ENCODE measurements at regions not wholly inside any gene's neighbourhood (a gene's known extent, or its start where the extent isn't known, plus 50 kb on each side); places are given as distances from the start of the nearest gene placed in this dataset.

DNA sequence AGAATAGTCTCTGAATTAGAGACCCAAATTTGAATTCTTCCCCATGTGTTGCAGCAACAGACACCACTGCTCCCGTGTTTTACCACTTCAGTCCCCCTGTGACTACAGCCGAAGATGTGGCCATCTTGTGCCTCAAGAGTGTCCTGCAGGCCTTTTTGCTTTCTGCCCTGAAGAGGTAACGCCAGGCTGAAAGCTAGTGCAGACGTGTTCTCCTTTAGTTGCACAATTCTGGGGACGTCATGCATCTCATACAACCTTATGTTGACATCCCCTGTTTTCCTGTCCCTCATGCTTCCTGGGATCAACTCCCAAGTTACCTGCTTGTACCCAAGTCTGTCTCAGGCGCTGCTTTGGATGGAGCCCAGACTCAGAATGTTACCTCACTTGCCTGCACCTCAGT is 69.1 kb upstream of the SLC22A23 start:
- no peaks in the 10 kb centered on the region for H3K36me3 ChIP-seq (replicated peaks in 1 of 2; ENCODE audit: control insufficient read depth in 2 of 2, insufficient read depth in 2 of 2, low read length in 2 of 2)
- no CpG with 5 or more reads among the region's 6 CpGs for WGBS, 2 donors (ENCODE audit: extremely low coverage in 2 of 2, insufficient read length in 2 of 2, insufficient replicate concordance in 1 of 2)
- no peak overlapping the region for H4K91ac ChIP-seq (ENCODE audit: low read depth, low read length, poor library complexity)
- H3K4me1 ChIP-seq (ENCODE audit: control insufficient read depth in 2 of 2, insufficient read depth in 1 of 2, low read depth in 1 of 2, low read length in 2 of 2) = peaks cover 2 to 24% of the 10 kb centered on the region in 2 donors
- no peak overlapping the region for H2AFZ ChIP-seq (ENCODE audit: low read length)
- no peak overlapping the region for H2BK15ac ChIP-seq (ENCODE audit: low read length)
- peak overlapping the region; percentile 12 for H3K23ac ChIP-seq (ENCODE audit: low read depth, low read length, poor library complexity)
- no peak overlapping the region for H2AK5ac ChIP-seq (ENCODE audit: low read depth, low read length)
- no peaks in the 10 kb centered on the region for H3K79me1 ChIP-seq (ENCODE audit: low read depth, low read length)
- no peak overlapping the region for H3K14ac ChIP-seq (ENCODE audit: low read length)
- H3K4me2 ChIP-seq (ENCODE audit: insufficient read depth, low read length, poor library complexity, severe bottlenecking) = no peak overlapping the region
- no peak for DNase-seq (ENCODE audit: low spot score)
- no peak overlapping the region for H3K4ac ChIP-seq (ENCODE audit: low read length)
- no peak overlapping the region for H2BK5ac ChIP-seq (ENCODE audit: low read length)
- H2BK12ac ChIP-seq (ENCODE audit: low read length) = no peak overlapping the region
- H3K27me3 ChIP-seq (ENCODE audit: control insufficient read depth in 3 of 3, insufficient read depth in 3 of 3, low read depth in 1 of 3, low read length in 3 of 3) = peaks cover 0 to 3% (median 0%) of the 10 kb centered on the region in 3 experiments
- H4K8ac ChIP-seq (ENCODE audit: low read depth, low read length) = no peak overlapping the region
- H3K4me3 ChIP-seq (ENCODE audit: low read length in 2 of 2) = no peak overlapping the region
- no peak overlapping the region for H3K9ac ChIP-seq (ENCODE audit: low read depth, low read length, poor library complexity)
- no peaks in the 10 kb centered on the region for H3K9me3 ChIP-seq (replicated peaks in 1 of 2; ENCODE audit: control insufficient read depth in 2 of 2, insufficient read depth in 1 of 2, low read depth in 1 of 2, low read length in 2 of 2)
- H3K18ac ChIP-seq (ENCODE audit: low read length) = peak overlapping the region; percentile 32
- H2BK120ac ChIP-seq (ENCODE audit: low read depth, low read length) = no peak overlapping the region
- no peak overlapping the region for H3K27ac ChIP-seq (replicated peaks; ENCODE audit: low read length)

DNA sequence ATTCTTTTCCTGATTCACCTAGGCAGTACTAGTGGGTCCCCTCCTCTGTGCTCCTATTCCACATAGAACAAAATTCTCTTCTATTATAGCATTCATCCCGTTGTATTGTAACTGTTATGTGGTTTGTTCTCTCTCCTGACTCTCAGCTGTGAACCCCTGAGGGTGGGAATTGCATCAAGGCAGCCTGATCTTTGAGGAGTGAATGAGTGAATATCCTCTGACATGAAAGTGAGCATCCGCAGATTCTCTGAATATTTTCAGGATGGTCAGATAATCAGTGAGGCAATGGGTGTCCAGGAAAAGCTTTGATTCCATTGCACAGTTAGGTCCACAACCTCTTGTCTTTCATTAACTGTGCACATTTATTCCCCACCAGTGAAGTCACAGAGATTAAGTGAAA is 67.6 kb upstream of the SLC22A23 start:
- no peaks in the 10 kb centered on the region for H3K27me3 ChIP-seq (ENCODE audit: control insufficient read depth in 3 of 3, insufficient read depth in 3 of 3, low read depth in 1 of 3, low read length in 3 of 3)
- H3K4me3 ChIP-seq (ENCODE audit: low read length in 2 of 2) = no peak overlapping the region
- no peak overlapping the region for H2BK15ac ChIP-seq (ENCODE audit: low read length)
- H2AK5ac ChIP-seq (ENCODE audit: low read depth, low read length) = no peak overlapping the region
- no peak overlapping the region for H4K91ac ChIP-seq (ENCODE audit: low read depth, low read length, poor library complexity)
- no peak overlapping the region for H3K9ac ChIP-seq (ENCODE audit: low read depth, low read length, poor library complexity)
- no peak overlapping the region for H3K27ac ChIP-seq (replicated peaks; ENCODE audit: low read length)
- H3K4me2 ChIP-seq (ENCODE audit: insufficient read depth, low read length, poor library complexity, severe bottlenecking) = no peak overlapping the region
- peaks cover 2 to 24% of the 10 kb centered on the region in 2 donors for H3K4me1 ChIP-seq (ENCODE audit: control insufficient read depth in 2 of 2, insufficient read depth in 1 of 2, low read depth in 1 of 2, low read length in 2 of 2)
- no peak overlapping the region for H2AFZ ChIP-seq (ENCODE audit: low read length)
- no peak overlapping the region for H3K4ac ChIP-seq (ENCODE audit: low read length)
- H3K23ac ChIP-seq (ENCODE audit: low read depth, low read length, poor library complexity) = no peak overlapping the region
- H3K79me1 ChIP-seq (ENCODE audit: low read depth, low read length) = no peaks in the 10 kb centered on the region
- no peak overlapping the region for H2BK5ac ChIP-seq (ENCODE audit: low read length)
- H3K9me3 ChIP-seq (replicated peaks in 1 of 2; ENCODE audit: control insufficient read depth in 2 of 2, insufficient read depth in 1 of 2, low read depth in 1 of 2, low read length in 2 of 2) = peaks cover 2 to 3% of the 10 kb centered on the region in 2 donors
- no peak overlapping the region for H2BK120ac ChIP-seq (ENCODE audit: low read depth, low read length)
- H3K36me3 ChIP-seq (replicated peaks in 1 of 2; ENCODE audit: control insufficient read depth in 2 of 2, insufficient read depth in 2 of 2, low read length in 2 of 2) = no peaks in the 10 kb centered on the region
- WGBS, 2 donors (ENCODE audit: extremely low coverage in 2 of 2, insufficient read length in 2 of 2, insufficient replicate concordance in 1 of 2) = no CpG with 5 or more reads among the region's 2 CpGs
- H3K18ac ChIP-seq (ENCODE audit: low read length) = no peak overlapping the region
- H3K14ac ChIP-seq (ENCODE audit: low read length) = no peak overlapping the region
- H2BK12ac ChIP-seq (ENCODE audit: low read length) = no peak overlapping the region
- no peak overlapping the region for H4K8ac ChIP-seq (ENCODE audit: low read depth, low read length)
- no peak for DNase-seq (ENCODE audit: low spot score)

DNA sequence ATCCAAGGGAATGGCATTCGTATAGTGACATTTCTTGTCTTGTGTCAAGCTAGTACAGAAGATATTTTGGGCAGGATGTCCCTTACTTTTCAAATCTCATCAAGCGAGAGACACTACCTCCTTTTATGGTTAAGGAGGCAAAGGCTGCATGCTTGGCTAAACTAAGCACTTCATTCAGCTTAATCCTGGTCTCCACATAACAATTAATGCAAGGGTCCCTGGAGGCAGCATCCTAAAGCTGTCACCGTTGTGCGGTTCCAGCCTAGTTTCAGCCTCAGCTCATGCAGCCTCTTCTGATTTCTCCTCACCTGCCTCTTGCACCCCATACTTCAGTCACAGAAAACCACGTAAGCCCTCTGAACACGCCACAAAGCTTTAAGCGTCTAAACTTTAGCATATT is 67.1 kb upstream of the SLC22A23 start:
- H3K18ac ChIP-seq (ENCODE audit: low read length) = no peak overlapping the region
- no peak overlapping the region for H3K14ac ChIP-seq (ENCODE audit: low read length)
- peak; percentile 17 for DNase-seq (ENCODE audit: low spot score)
- no peak overlapping the region for H3K4me2 ChIP-seq (ENCODE audit: insufficient read depth, low read length, poor library complexity, severe bottlenecking)
- H3K4me3 ChIP-seq (ENCODE audit: low read length in 2 of 2) = no peak overlapping the region
- no peak overlapping the region for H3K27ac ChIP-seq (replicated peaks; ENCODE audit: low read length)
- no peak overlapping the region for H2AFZ ChIP-seq (ENCODE audit: low read length)
- no peaks in the 10 kb centered on the region for H3K36me3 ChIP-seq (replicated peaks in 1 of 2; ENCODE audit: control insufficient read depth in 2 of 2, insufficient read depth in 2 of 2, low read length in 2 of 2)
- no peak overlapping the region for H2BK15ac ChIP-seq (ENCODE audit: low read length)
- no CpG with 5 or more reads among the region's 7 CpGs for WGBS, 2 donors (ENCODE audit: extremely low coverage in 2 of 2, insufficient read length in 2 of 2, insufficient replicate concordance in 1 of 2)
- H2AK5ac ChIP-seq (ENCODE audit: low read depth, low read length) = no peak overlapping the region
- no peak overlapping the region for H4K8ac ChIP-seq (ENCODE audit: low read depth, low read length)
- H3K27me3 ChIP-seq (ENCODE audit: control insufficient read depth in 3 of 3, insufficient read depth in 3 of 3, low read depth in 1 of 3, low read length in 3 of 3) = no peaks in the 10 kb centered on the region
- H3K9me3 ChIP-seq (replicated peaks in 1 of 2; ENCODE audit: control insufficient read depth in 2 of 2, insufficient read depth in 1 of 2, low read depth in 1 of 2, low read length in 2 of 2) = peaks cover 2 to 3% of the 10 kb centered on the region in 2 donors
- no peak overlapping the region for H2BK120ac ChIP-seq (ENCODE audit: low read depth, low read length)
- peaks cover under 1 to 24% of the 10 kb centered on the region in 2 donors for H3K4me1 ChIP-seq (ENCODE audit: control insufficient read depth in 2 of 2, insufficient read depth in 1 of 2, low read depth in 1 of 2, low read length in 2 of 2)
- no peak overlapping the region for H3K9ac ChIP-seq (ENCODE audit: low read depth, low read length, poor library complexity)
- no peak overlapping the region for H3K23ac ChIP-seq (ENCODE audit: low read depth, low read length, poor library complexity)
- no peak overlapping the region for H4K91ac ChIP-seq (ENCODE audit: low read depth, low read length, poor library complexity)
- H3K4ac ChIP-seq (ENCODE audit: low read length) = no peak overlapping the region
- H2BK12ac ChIP-seq (ENCODE audit: low read length) = no peak overlapping the region
- H2BK5ac ChIP-seq (ENCODE audit: low read length) = no peak overlapping the region
- no peaks in the 10 kb centered on the region for H3K79me1 ChIP-seq (ENCODE audit: low read depth, low read length)

DNA sequence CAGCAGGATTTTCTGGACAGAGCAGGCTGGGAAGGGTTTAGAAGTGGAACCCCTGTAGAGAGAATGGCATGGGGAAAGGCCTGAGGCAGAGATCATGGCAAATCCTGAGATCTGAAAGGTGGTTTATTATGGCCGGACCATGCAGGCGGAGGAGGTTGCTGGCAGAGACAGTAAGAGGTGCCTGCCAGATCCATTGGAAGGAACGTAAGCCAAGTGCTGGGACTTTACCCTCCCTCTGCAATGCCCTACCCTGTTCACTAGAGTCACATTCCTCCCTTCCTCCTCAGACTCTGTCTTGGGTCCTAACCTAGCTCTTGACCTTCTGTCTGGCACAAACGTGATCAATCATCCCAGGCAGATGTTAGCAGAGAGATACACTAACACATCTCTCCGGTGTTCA is 66.4 kb upstream of the SLC22A23 start:
- H3K79me1 ChIP-seq (ENCODE audit: low read depth, low read length) = no peaks in the 10 kb centered on the region
- peaks cover 0 to 28% of the 10 kb centered on the region in 2 donors for H3K4me1 ChIP-seq (ENCODE audit: control insufficient read depth in 2 of 2, insufficient read depth in 1 of 2, low read depth in 1 of 2, low read length in 2 of 2)
- peaks cover 2 to 3% of the 10 kb centered on the region in 2 donors for H3K9me3 ChIP-seq (replicated peaks in 1 of 2; ENCODE audit: control insufficient read depth in 2 of 2, insufficient read depth in 1 of 2, low read depth in 1 of 2, low read length in 2 of 2)
- WGBS, 2 donors (ENCODE audit: extremely low coverage in 2 of 2, insufficient read length in 2 of 2, insufficient replicate concordance in 1 of 2) = no CpG with 5 or more reads among the region's 5 CpGs
- no peaks in the 10 kb centered on the region for H3K27me3 ChIP-seq (ENCODE audit: control insufficient read depth in 3 of 3, insufficient read depth in 3 of 3, low read depth in 1 of 3, low read length in 3 of 3)
- H2BK15ac ChIP-seq (ENCODE audit: low read length) = no peak overlapping the region
- no peak overlapping the region for H3K4me2 ChIP-seq (ENCODE audit: insufficient read depth, low read length, poor library complexity, severe bottlenecking)
- H3K4ac ChIP-seq (ENCODE audit: low read length) = no peak overlapping the region
- no peak overlapping the region for H2AFZ ChIP-seq (ENCODE audit: low read length)
- H3K18ac ChIP-seq (ENCODE audit: low read length) = no peak overlapping the region
- no peak overlapping the region for H3K23ac ChIP-seq (ENCODE audit: low read depth, low read length, poor library complexity)
- H3K27ac ChIP-seq (replicated peaks; ENCODE audit: low read length) = no peak overlapping the region
- H3K36me3 ChIP-seq (replicated peaks in 1 of 2; ENCODE audit: control insufficient read depth in 2 of 2, insufficient read depth in 2 of 2, low read length in 2 of 2) = no peaks in the 10 kb centered on the region
- no peak overlapping the region for H2BK5ac ChIP-seq (ENCODE audit: low read length)
- no peak for DNase-seq (ENCODE audit: low spot score)
- H4K8ac ChIP-seq (ENCODE audit: low read depth, low read length) = no peak overlapping the region
- no peak overlapping the region for H3K9ac ChIP-seq (ENCODE audit: low read depth, low read length, poor library complexity)
- no peak overlapping the region for H3K4me3 ChIP-seq (ENCODE audit: low read length in 2 of 2)
- no peak overlapping the region for H2BK12ac ChIP-seq (ENCODE audit: low read length)
- no peak overlapping the region for H4K91ac ChIP-seq (ENCODE audit: low read depth, low read length, poor library complexity)
- no peak overlapping the region for H2BK120ac ChIP-seq (ENCODE audit: low read depth, low read length)
- no peak overlapping the region for H3K14ac ChIP-seq (ENCODE audit: low read length)
- H2AK5ac ChIP-seq (ENCODE audit: low read depth, low read length) = no peak overlapping the region

Data from neuronal stem cell (in vitro differentiated cells).